ENCODE measurements at regions not wholly inside any gene's neighbourhood (a gene's known extent, or its start where the extent isn't known, plus 50 kb on each side); places are given as distances from the start of the nearest gene placed in this dataset.
"Not testable (repeated sequence)": the region's sequence is repeated elsewhere in the genome, so short reads cannot be mapped to it uniquely, and the experiment has no call there.

- DNase-seq (ENCODE audit: low read depth) = not testable (repeated sequence)
Measured at GRCh38 chr4:102397056-102397455, 51.8 kb upstream of the SLC39A8 start.

- DNase-seq (ENCODE audit: low read depth) = no peak
Measured at GRCh38 chr4:102399021-102399420, 53.7 kb upstream of the SLC39A8 start.

- DNase-seq (ENCODE audit: low read depth) = no peak
Measured at GRCh38 chr4:102400898-102401297, 55.6 kb upstream of the SLC39A8 start.

GRCh38 chr4:102402223-102402622 is 56.9 kb upstream of the SLC39A8 start:
- DNase-seq (ENCODE audit: low read depth) = no peak

- no peak for DNase-seq (ENCODE audit: low read depth)
Measured at GRCh38 chr4:102403116-102403515, 57.8 kb upstream of the SLC39A8 start.

GRCh38 chr4:102404431-102404969 is 59.2 kb upstream of the SLC39A8 start:
- DNase-seq (ENCODE audit: low read depth) = peak; percentile 37

GRCh38 chr4:102405821-102406401 is 60.6 kb upstream of the SLC39A8 start:
- DNase-seq (ENCODE audit: low read depth) = no peak

- not testable (repeated sequence) for DNase-seq (ENCODE audit: low read depth)
Measured at GRCh38 chr4:102410884-102411283, 65.6 kb upstream of the SLC39A8 start.

- DNase-seq (ENCODE audit: low read depth) = no peak
Measured at GRCh38 chr4:102411408-102411807, 66.1 kb upstream of the SLC39A8 start.

GRCh38 chr4:102416765-102417164 is 71.5 kb upstream of the SLC39A8 start:
- no peak for DNase-seq (ENCODE audit: low read depth)

- DNase-seq (ENCODE audit: low read depth) = peak; percentile 36
Measured at GRCh38 chr4:102420563-102421398, 75.5 kb upstream of the SLC39A8 start.

- DNase-seq (ENCODE audit: low read depth) = no peak
Measured at GRCh38 chr4:102422843-102423242, 77.6 kb upstream of the SLC39A8 start.

GRCh38 chr4:102423375-102423774 is 77.8 kb upstream of the NFKB1 start:
- no peak for DNase-seq (ENCODE audit: low read depth)

- no peak for DNase-seq (ENCODE audit: low read depth)
Measured at GRCh38 chr4:102427371-102427998, 73.7 kb upstream of the NFKB1 start.

GRCh38 chr4:102428122-102428521 is 73.0 kb upstream of the NFKB1 start:
- no peak for DNase-seq (ENCODE audit: low read depth)

GRCh38 chr4:102429553-102429952 is 71.6 kb upstream of the NFKB1 start:
- DNase-seq (ENCODE audit: low read depth) = peak; percentile 80

- DNase-seq (ENCODE audit: low read depth) = peak; percentile 45
Measured at GRCh38 chr4:102430461-102430910, 70.7 kb upstream of the NFKB1 start.

GRCh38 chr4:102431608-102431961 is 69.6 kb upstream of the NFKB1 start:
- DNase-seq (ENCODE audit: low read depth) = no peak

- DNase-seq (ENCODE audit: low read depth) = no peak
Measured at GRCh38 chr4:102437111-102437510, 64.0 kb upstream of the NFKB1 start.

- peak; percentile 77 for DNase-seq (ENCODE audit: low read depth)
Measured at GRCh38 chr4:102438396-102439235, 62.5 kb upstream of the NFKB1 start.

GRCh38 chr4:102439236-102439614 is 61.9 kb upstream of the NFKB1 start:
- peak; percentile 93 for DNase-seq (ENCODE audit: low read depth)

GRCh38 chr4:102439812-102440211 is 61.3 kb upstream of the NFKB1 start:
- peak; percentile 64 for DNase-seq (ENCODE audit: low read depth)

All from LHCN-M2 (cell line).